ENCODE measurements at regions not wholly inside any gene's neighbourhood (a gene's known extent, or its start where the extent isn't known, plus 50 kb on each side); places are given as distances from the start of the nearest gene placed in this dataset.

GRCh38 chr5:6961123-6961522 is 247.9 kb downstream of the TENT4A start:
- no peak for TF ChIP-seq CTCF (conservative IDR thresholded peaks at IDR 0.05; ENCODE audit: low read length)
- TF ChIP-seq EZH2phosphoT487 (IDR thresholded peaks at IDR 0.05; ENCODE audit: borderline replicate concordance, low read depth, low read length): no peak
